Gastroesophageal sphincter (tissue), 4 donors: ENCODE measurements at regions not wholly inside any gene's neighbourhood (a gene's known extent, or its start where the extent isn't known, plus 50 kb on each side); places are given as distances from the start of the nearest gene placed in this dataset.
A peak's percentile ranks its signal among the peaks of the same experiment; 100 is the strongest.

Experiments used
- ATAC-seq: fragments of 150-250 bp; one replicate; pipeline ENCODE4 v1.9.1; 2016; ENCODE audit warnings: mild to moderate bottlenecking, moderate library complexity
- H3K27ac ChIP-seq, 4 donors: fragments of 200-600 bp; sonication (generic) in 3 of 4; 1 replicate in 3 of 4; 2 replicates in 1 of 4; pipeline ENCODE4 v1.5.1; 2016 to 2019
- H3K27me3 ChIP-seq: fragments of 200-600 bp; sonication (generic); one replicate; pipeline ENCODE4 v1.5.1; 2019
- H3K36me3 ChIP-seq, 2 donors: fragments of 200-600 bp; sonication (generic); one replicate each; pipeline ENCODE4 v1.5.1; 2019; ENCODE audit warnings: control low read depth in 1 of 2
- H3K4me1 ChIP-seq, 3 donors: fragments of 200-600 bp; sonication (generic); 1 replicate in 2 of 3; 2 replicates in 1 of 3; pipeline ENCODE4 v1.5.1; 2016 to 2019; ENCODE audit warnings: control low read depth in 2 of 3
- H3K4me3 ChIP-seq, 2 donors: fragments of 200-600 bp; sonication (generic); one replicate each; pipeline ENCODE4 v1.5.1; 2019; ENCODE audit warnings: mild to moderate bottlenecking in 1 of 2, moderate library complexity in 1 of 2
- H3K9me3 ChIP-seq, 3 donors: fragments of 200-600 bp; sonication (generic); one replicate each; pipeline ENCODE4 v1.5.1; 2017 to 2019; ENCODE audit warnings: control low read depth in 2 of 3
- EP300 ChIP-seq: sonication (generic); formaldehyde crosslinking; IDR thresholded peaks from one replicate; pipeline ENCODE4 v1.6.1; 2017; ENCODE audit warnings: antibody characterized with exemption, mild to moderate bottlenecking
- POLR2A ChIP-seq, 2 donors: fragments of 450-650 bp; IDR thresholded peaks; one replicate each; pipeline ENCODE4 v1.6.1; 2017; ENCODE audit warnings: antibody characterized with exemption in 2 of 2, mild to moderate bottlenecking in 2 of 2, moderate library complexity in 1 of 2
- POLR2AphosphoS5 ChIP-seq: sonication (generic); formaldehyde crosslinking; IDR thresholded peaks from one replicate; pipeline ENCODE4 v1.6.1; 2017; ENCODE audit warnings: antibody characterized with exemption
- WGBS, 2 donors: methylation state at CpG; one replicate each; pipeline ENCODE4 v1.1.5; 2018; ENCODE audit warnings: low coverage in 1 of 2; 5-methylcytosine and 5-hydroxymethylcytosine counted together
- TF ChIP-seq, protein P1 (sequence below), 4 experiments: fragments of 200-600 bp in 2 of 4; fragments of 450-650 bp in 2 of 4; sonication (generic) in 1 of 4; IDR thresholded peaks; one replicate each; pipeline ENCODE4 v1.5.1; 2017 to 2019; ENCODE audit warnings: antibody characterized with exemption in 4 of 4, mild to moderate bottlenecking in 2 of 4, moderate library complexity in 2 of 4

- no peak for ATAC-seq
- TF ChIP-seq, protein P1, sequence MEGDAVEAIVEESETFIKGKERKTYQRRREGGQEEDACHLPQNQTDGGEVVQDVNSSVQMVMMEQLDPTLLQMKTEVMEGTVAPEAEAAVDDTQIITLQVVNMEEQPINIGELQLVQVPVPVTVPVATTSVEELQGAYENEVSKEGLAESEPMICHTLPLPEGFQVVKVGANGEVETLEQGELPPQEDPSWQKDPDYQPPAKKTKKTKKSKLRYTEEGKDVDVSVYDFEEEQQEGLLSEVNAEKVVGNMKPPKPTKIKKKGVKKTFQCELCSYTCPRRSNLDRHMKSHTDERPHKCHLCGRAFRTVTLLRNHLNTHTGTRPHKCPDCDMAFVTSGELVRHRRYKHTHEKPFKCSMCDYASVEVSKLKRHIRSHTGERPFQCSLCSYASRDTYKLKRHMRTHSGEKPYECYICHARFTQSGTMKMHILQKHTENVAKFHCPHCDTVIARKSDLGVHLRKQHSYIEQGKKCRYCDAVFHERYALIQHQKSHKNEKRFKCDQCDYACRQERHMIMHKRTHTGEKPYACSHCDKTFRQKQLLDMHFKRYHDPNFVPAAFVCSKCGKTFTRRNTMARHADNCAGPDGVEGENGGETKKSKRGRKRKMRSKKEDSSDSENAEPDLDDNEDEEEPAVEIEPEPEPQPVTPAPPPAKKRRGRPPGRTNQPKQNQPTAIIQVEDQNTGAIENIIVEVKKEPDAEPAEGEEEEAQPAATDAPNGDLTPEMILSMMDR (IDR thresholded peaks at IDR 0.05): no peak
- TF ChIP-seq POLR2A (IDR thresholded peaks at IDR 0.05): no peak
- TF ChIP-seq EP300: no peak
- TF ChIP-seq POLR2AphosphoS5: no peak
- Histone ChIP-seq H3K9me3 (no peaks in the 10 kb centered on the region), H3K27me3 (no peaks in the 10 kb centered on the region), H3K27ac (peak overlapping the region in 2 of 4 donors; percentile 25 to 60), H3K36me3 (no peaks in the 10 kb centered on the region), H3K4me3 (no peak overlapping the region), H3K4me1 (peaks cover 0 to 32% (median 0%) of the 10 kb centered on the region in 3 donors)
- 67 to 68% methylated on average over 4 of the region's 4 CpGs for WGBS, 2 donors
Measured at GRCh38 chr3:56916716-56917360, 115.1 kb upstream of the ARHGEF3 start.

DNA sequence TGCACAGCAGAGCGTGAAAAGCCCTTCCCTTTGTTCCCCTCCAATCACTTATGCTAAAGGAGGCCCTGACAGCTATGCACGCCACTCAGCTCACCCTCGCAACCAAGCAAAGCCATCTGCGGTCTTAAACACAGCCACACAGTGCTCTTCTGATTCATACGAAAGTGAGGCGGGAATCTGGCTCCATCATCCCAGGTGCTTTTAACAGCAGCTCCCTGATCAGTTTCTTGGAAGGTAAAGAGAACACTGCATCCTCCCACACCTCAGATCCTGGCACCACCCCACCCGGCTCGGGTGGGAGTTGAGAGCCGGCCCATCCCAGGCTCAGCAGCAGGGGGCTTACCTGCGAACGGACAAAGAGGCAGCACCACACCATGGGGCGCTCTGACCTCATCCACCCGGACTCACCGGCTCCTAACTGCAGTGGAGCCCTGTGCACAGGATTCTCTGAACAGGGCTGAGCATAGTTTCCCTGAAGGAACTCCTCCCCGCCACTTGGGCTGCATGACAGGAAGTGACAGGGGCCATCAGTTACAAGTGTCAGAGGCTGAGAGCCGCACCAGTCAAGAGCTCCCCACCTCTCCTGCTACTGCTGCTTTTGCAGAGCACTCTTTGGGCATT lies 114.3 kb upstream of the ARHGEF3 start:
- ATAC-seq: no peak
- TF ChIP-seq, protein P1 (IDR thresholded peaks at IDR 0.05): no peak
- TF ChIP-seq POLR2AphosphoS5 (no peak), POLR2A (IDR thresholded peaks at IDR 0.05) (no peak), EP300 (no peak)
- 62 to 81% methylated on average over 4 to 6 of the region's 16 CpGs for WGBS, 2 donors
- Histone ChIP-seq H3K27me3 (no peaks in the 10 kb centered on the region), H3K27ac (peak overlapping the region in 3 of 4 donors; percentile 25 to 60 (median 43)), H3K9me3 (no peaks in the 10 kb centered on the region), H3K4me3 (peak overlapping the region in 1 of 2 donors; percentile 31), H3K36me3 (no peaks in the 10 kb centered on the region), H3K4me1 (peaks cover 0 to 24% (median 0%) of the 10 kb centered on the region in 3 donors)

DNA sequence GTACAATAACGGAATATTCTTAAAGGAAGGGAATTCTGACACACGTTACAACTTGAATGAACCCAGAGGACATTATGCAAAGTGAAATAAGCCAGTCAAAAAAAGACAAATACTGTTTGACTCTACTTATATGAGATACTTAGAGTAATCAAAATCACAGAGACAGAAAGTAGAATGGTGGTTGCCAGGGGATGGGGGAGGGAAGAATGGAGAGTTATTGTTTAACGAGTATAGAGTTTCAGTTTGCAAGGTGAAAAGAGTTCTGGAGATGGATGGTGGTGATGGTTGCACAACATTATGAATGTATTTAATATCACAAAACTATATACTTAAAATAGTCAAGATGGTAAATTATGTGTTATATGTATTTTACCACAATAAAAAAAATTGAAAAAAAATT lies 112.9 kb upstream of the ARHGEF3 start:
- TF ChIP-seq EP300 (no peak), POLR2A (IDR thresholded peaks at IDR 0.05) (no peak), POLR2AphosphoS5 (no peak)
- TF ChIP-seq, protein P1 (IDR thresholded peaks at IDR 0.05): no peak
- Histone ChIP-seq H3K36me3 (no peaks in the 10 kb centered on the region), H3K4me3 (no peak overlapping the region), H3K4me1 (peaks cover 0 to 15% (median 0%) of the 10 kb centered on the region in 3 donors), H3K27ac (no peak overlapping the region), H3K9me3 (no peaks in the 10 kb centered on the region), H3K27me3 (no peaks in the 10 kb centered on the region)
- ATAC-seq: no peak
- 71 to 78% methylated on average over 3 of the region's 3 CpGs for WGBS, 2 donors

DNA sequence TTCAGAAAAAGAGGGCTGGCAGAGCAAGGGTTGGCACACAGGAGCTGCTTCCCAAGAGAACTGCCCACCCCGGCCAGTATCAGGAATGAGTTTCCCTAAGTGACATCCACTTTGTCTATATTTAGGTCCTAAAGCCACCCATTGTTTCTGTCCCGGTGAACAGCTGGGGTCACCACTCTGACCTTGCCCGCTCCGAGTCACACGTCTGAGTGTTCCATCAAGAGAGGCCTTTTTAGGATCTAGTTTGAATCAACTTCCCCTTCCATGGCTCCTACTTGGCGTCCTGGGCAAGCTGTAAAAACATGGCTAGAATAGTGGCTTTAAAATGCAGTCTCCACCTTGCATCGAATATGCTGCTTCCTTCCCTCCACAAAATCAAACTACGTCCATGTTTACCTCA lies 109.6 kb upstream of the ARHGEF3 start:
- Histone ChIP-seq H3K9me3 (no peaks in the 10 kb centered on the region), H3K27me3 (no peaks in the 10 kb centered on the region), H3K27ac (peak overlapping the region in 1 of 4 donors; percentile 29), H3K4me1 (peaks cover 0 to 3% (median 0%) of the 10 kb centered on the region in 3 donors), H3K4me3 (no peak overlapping the region), H3K36me3 (no peaks in the 10 kb centered on the region)
- no peak for ATAC-seq
- WGBS, 2 donors: 63 to 100% methylated on average over 1 to 2 of the region's 8 CpGs
- TF ChIP-seq EP300 (no peak), POLR2AphosphoS5 (no peak), POLR2A (IDR thresholded peaks at IDR 0.05) (no peak)
- TF ChIP-seq, protein P1 (IDR thresholded peaks at IDR 0.05): no peak

DNA sequence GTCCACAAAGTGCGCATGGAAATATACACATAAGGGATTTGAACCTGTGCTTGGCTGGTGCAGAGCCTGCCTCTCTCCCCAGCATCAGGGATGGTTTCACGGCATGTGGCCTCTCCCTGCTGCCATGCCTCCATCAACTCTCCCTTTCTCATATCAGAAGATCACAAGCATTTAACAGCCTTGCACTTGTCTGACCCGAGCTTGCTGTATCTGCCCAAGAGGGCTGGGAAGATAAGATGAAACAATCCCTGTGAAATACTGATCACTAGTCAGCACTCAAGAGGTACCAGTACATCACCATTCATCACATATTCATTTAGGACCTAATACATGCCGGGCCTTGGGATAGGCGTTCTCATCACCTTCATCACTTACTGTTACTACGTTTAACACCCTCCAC lies 107.6 kb upstream of the ARHGEF3 start:
- Histone ChIP-seq H3K27me3 (no peaks in the 10 kb centered on the region), H3K4me3 (no peak overlapping the region), H3K36me3 (no peaks in the 10 kb centered on the region), H3K4me1 (no peaks in the 10 kb centered on the region), H3K9me3 (no peaks in the 10 kb centered on the region), H3K27ac (no peak overlapping the region)
- no peak for ATAC-seq
- WGBS, 2 donors: 92% methylated on average over 6 of the region's 6 CpGs; no CpG with 5 or more reads in 1 of the 2 donors
- TF ChIP-seq EP300 (no peak), POLR2AphosphoS5 (no peak), POLR2A (IDR thresholded peaks at IDR 0.05) (no peak)
- TF ChIP-seq, protein P1 (IDR thresholded peaks at IDR 0.05): no peak
